B cell (primary cell): ENCODE measurements at regions not wholly inside any gene's neighbourhood (a gene's known extent, or its start where the extent isn't known, plus 50 kb on each side); places are given as distances from the start of the nearest gene placed in this dataset.

Experiments used
- CTCF ChIP-seq: fragments of 200-600 bp; IDR thresholded peaks from one replicate; pipeline ENCODE4 v1.8.0; 2022; ENCODE audit warnings: antibody characterized with exemption, mild to moderate bottlenecking
- EZH2 ChIP-seq: IDR thresholded peaks from 2 replicates; pipeline ENCODE4 v1.6.1; 2012; ENCODE audit warnings: borderline replicate concordance, low read depth, mild to moderate bottlenecking, moderate library complexity, low read length; ENCODE audit not compliant: insufficient read depth, poor library complexity, severe bottlenecking

GRCh38 chr10:8919280-8919679, 864.8 kb downstream of the GATA3 start:
- no peak for TF ChIP-seq CTCF
- no peak for TF ChIP-seq EZH2
